ENCODE measurements at regions not wholly inside any gene's neighbourhood (a gene's known extent, or its start where the extent isn't known, plus 50 kb on each side); places are given as distances from the start of the nearest gene placed in this dataset.

- no peak overlapping the region for H3K4me2 ChIP-seq (ENCODE audit: control insufficient read depth, insufficient read depth)
- no peaks in the 10 kb centered on the region for H4K20me1 ChIP-seq (ENCODE audit: control insufficient read depth, insufficient read depth)
- ATAC-seq, result no peak
- 0% methylated on average over 2 of the region's 4 CpGs for WGBS (ENCODE audit: insufficient coverage, insufficient replicate concordance, low lambda C conversion rate, missing lambda C conversion rate)
- intact Hi-C loops (cut with micrococcal nuclease; ENCODE audit: unreplicated experiment), result no loop called here
- no peak overlapping the region for H2AFZ ChIP-seq (ENCODE audit: control insufficient read depth, low read depth, low read length)
- ChIA-PET CTCF (no interaction called here), SMC1A (ENCODE audit: uncharacterized antibody, unreplicated experiment) (interaction anchor here (1.5 kb wide), 1 partner anchor 9 kb away, joined by 4 read pairs; no protein-coding TSS in a partner anchor), RAD21 (ENCODE audit: unreplicated experiment) (no interaction called here), POLR2A (interaction anchor here (1.3 kb wide), 1 partner anchor 12 kb away, joined by 3 read pairs; no protein-coding TSS in a partner anchor)
- no peak for FAIRE-seq
- H3K36me3 ChIP-seq (ENCODE audit: control insufficient read depth in 2 of 2, insufficient read depth in 2 of 2, low read length in 1 of 2), result no peaks in the 10 kb centered on the region
- no peak overlapping the region for H3K4me3 ChIP-seq
- no peak for DNase-seq (ENCODE audit: low read depth, low spot score)
- no peaks in the 10 kb centered on the region for H3K27me3 ChIP-seq (replicated peaks in 1 of 2; ENCODE audit: control insufficient read depth in 2 of 2, insufficient read depth in 2 of 2, low read length in 1 of 2)
- TF ChIP-seq BHLHE40 (IDR thresholded peaks at IDR 0.05; ENCODE audit: borderline replicate concordance in 1 of 2, low read depth in 2 of 2, low read length in 1 of 2) (no peak), HDGF (IDR thresholded peaks at IDR 0.05) (no peak), MYB (IDR thresholded peaks at IDR 0.05; ENCODE audit: borderline replicate concordance, low read depth, low read length) (no peak), ZSCAN29 (IDR thresholded peaks at IDR 0.05) (no peak), PBX3 (IDR thresholded peaks at IDR 0.05; ENCODE audit: insufficient replicate concordance, low read depth, low read length) (no peak), STAT3 (IDR thresholded peaks at IDR 0.05; ENCODE audit: low read depth, low read length) (no peak), SIN3A (IDR thresholded peaks at IDR 0.05; ENCODE audit: low read depth, low read length) (no peak), MYC (IDR thresholded peaks at IDR 0.05; ENCODE audit: insufficient read depth, insufficient read length, insufficient replicate concordance, low read length, severe bottlenecking) (no peak), EZH2 (IDR thresholded peaks at IDR 0.05; ENCODE audit: borderline replicate concordance, control insufficient read depth, low read depth, low read length) (no peak)
- H3K9ac ChIP-seq (ENCODE audit: control insufficient read depth, insufficient read depth, low read length), result no peak overlapping the region
- H3K79me2 ChIP-seq (ENCODE audit: control insufficient read depth, insufficient read depth, low read length), result no peaks in the 10 kb centered on the region
- H3K9me3 ChIP-seq (replicated peaks; ENCODE audit: control insufficient read depth, insufficient read depth, low read length), result no peaks in the 10 kb centered on the region; the same call in 2 of the 3 replicates
- no TSS peak for BruUV-seq (replicated peaks)
- peaks cover under 1% of the 10 kb centered on the region for H3K4me1 ChIP-seq (ENCODE audit: control insufficient read depth, insufficient read depth, low read length)
- no peak overlapping the region for H3K27ac ChIP-seq (ENCODE audit: control insufficient read depth, insufficient read depth)
- in situ Hi-C loops (cut with MboI), result no loop called here
Observed at GRCh38 chr6:44040786-44041185, 86.5 kb downstream of the MRPL14 start.
